ENCODE measurements at regions not wholly inside any gene's neighbourhood (a gene's known extent, or its start where the extent isn't known, plus 50 kb on each side); places are given as distances from the start of the nearest gene placed in this dataset.

- TF ChIP-seq CTCF (IDR thresholded peaks at IDR 0.05), result no peak
- TF ChIP-seq POLR2A (IDR thresholded peaks at IDR 0.05), result no peak
These were observed 582.6 kb upstream of the ATP2B1 start for GRCh38 chr12:90290980-90291975.

Measured in thyroid gland (tissue), 4 donors.